ENCODE measurements at regions not wholly inside any gene's neighbourhood (a gene's known extent, or its start where the extent isn't known, plus 50 kb on each side); places are given as distances from the start of the nearest gene placed in this dataset.

- in situ Hi-C loops (cut with MboI; ENCODE audit: low sequenced_read_pairs): no loop called here
- Histone ChIP-seq H3K4me1 (no peaks in the 10 kb centered on the region), H3K36me3 (replicated peaks) (no peaks in the 10 kb centered on the region), H3K9me3 (no peaks in the 10 kb centered on the region), H3K4me3 (no peak overlapping the region), H3K27me3 (ENCODE audit: low read depth) (peaks cover 2% of the 10 kb centered on the region; the same call in 1 of the 2 replicates)
- DNase-seq (ENCODE audit: low spot score in 2 of 2): no peak
These were observed 78.6 kb upstream of the CSF3R start for GRCh38 chr1:36561361-36561724.

- no peak overlapping the region for H3K4me3 ChIP-seq
- in situ Hi-C loops (cut with MboI; ENCODE audit: low sequenced_read_pairs): no loop called here
- no peak for DNase-seq (ENCODE audit: low spot score in 2 of 2)
- H3K36me3 ChIP-seq (replicated peaks): no peaks in the 10 kb centered on the region
- H3K4me1 ChIP-seq: no peaks in the 10 kb centered on the region
- H3K27me3 ChIP-seq (ENCODE audit: low read depth): peaks cover 4% of the 10 kb centered on the region; the same call in 1 of the 2 replicates
- H3K9me3 ChIP-seq: no peaks in the 10 kb centered on the region
These were observed 78.1 kb upstream of the CSF3R start for GRCh38 chr1:36560621-36561360.

GRCh38 chr1:36560177-36560576 lies 77.5 kb upstream of the CSF3R start:
- no peak for DNase-seq (ENCODE audit: low spot score in 2 of 2)
- H3K27me3 ChIP-seq (ENCODE audit: low read depth): peaks cover 5% of the 10 kb centered on the region; the same call in 1 of the 2 replicates
- H3K36me3 ChIP-seq (replicated peaks): no peaks in the 10 kb centered on the region
- H3K4me1 ChIP-seq: no peaks in the 10 kb centered on the region
- H3K4me3 ChIP-seq: no peak overlapping the region
- in situ Hi-C loops (cut with MboI; ENCODE audit: low sequenced_read_pairs): no loop called here
- H3K9me3 ChIP-seq: no peaks in the 10 kb centered on the region

- no peaks in the 10 kb centered on the region for H3K4me1 ChIP-seq
- in situ Hi-C loops (cut with MboI; ENCODE audit: low sequenced_read_pairs): no loop called here
- H3K4me3 ChIP-seq: no peak overlapping the region
- DNase-seq (ENCODE audit: low spot score in 2 of 2): no peak
- H3K27me3 ChIP-seq (ENCODE audit: low read depth): peaks cover 5% of the 10 kb centered on the region
- no peaks in the 10 kb centered on the region for H3K36me3 ChIP-seq (replicated peaks)
- H3K9me3 ChIP-seq: no peaks in the 10 kb centered on the region
These were observed 76.3 kb upstream of the CSF3R start for GRCh38 chr1:36559061-36559460.

- in situ Hi-C loops (cut with MboI; ENCODE audit: low sequenced_read_pairs): no loop called here
These were observed 74.6 kb upstream of the CSF3R start for GRCh38 chr1:36557041-36558000.

GRCh38 chr1:36555041-36555440 lies 72.3 kb upstream of the CSF3R start:
- no peaks in the 10 kb centered on the region for H3K4me1 ChIP-seq
- peaks cover 29% of the 10 kb centered on the region for H3K27me3 ChIP-seq (ENCODE audit: low read depth)
- H3K4me3 ChIP-seq: no peak overlapping the region
- in situ Hi-C loops (cut with MboI; ENCODE audit: low sequenced_read_pairs): no loop called here
- DNase-seq (ENCODE audit: low spot score in 2 of 2): no peak
- no peaks in the 10 kb centered on the region for H3K36me3 ChIP-seq (replicated peaks)
- no peaks in the 10 kb centered on the region for H3K9me3 ChIP-seq

More at GRCh38 chr1:36557041-36558000, 74.6 kb upstream of the CSF3R start:
- Histone ChIP-seq H3K4me3 (no peak overlapping the region), H3K27me3 (ENCODE audit: low read depth) (peaks cover 10% of the 10 kb centered on the region), H3K36me3 (replicated peaks) (no peaks in the 10 kb centered on the region), H3K9me3 (no peaks in the 10 kb centered on the region), H3K4me1 (no peaks in the 10 kb centered on the region)
- DNase-seq (ENCODE audit: low spot score in 2 of 2): no peak

- H3K4me3 ChIP-seq: no peak overlapping the region
- DNase-seq (ENCODE audit: low spot score in 2 of 2): no peak
- no peaks in the 10 kb centered on the region for H3K36me3 ChIP-seq (replicated peaks)
- H3K9me3 ChIP-seq: no peaks in the 10 kb centered on the region
- in situ Hi-C loops (cut with MboI; ENCODE audit: low sequenced_read_pairs): no loop called here
- H3K4me1 ChIP-seq: no peaks in the 10 kb centered on the region
- H3K27me3 ChIP-seq (ENCODE audit: low read depth): peaks cover 29% of the 10 kb centered on the region
These were observed 71.6 kb upstream of the CSF3R start for GRCh38 chr1:36554323-36554628.

GRCh38 chr1:36553591-36554322 lies 71.0 kb upstream of the CSF3R start:
- Histone ChIP-seq H3K4me1 (no peaks in the 10 kb centered on the region), H3K9me3 (no peaks in the 10 kb centered on the region), H3K4me3 (no peak overlapping the region), H3K27me3 (ENCODE audit: low read depth) (peaks cover 29% of the 10 kb centered on the region), H3K36me3 (replicated peaks) (no peaks in the 10 kb centered on the region)
- peak; percentile 51 to 88 for DNase-seq (ENCODE audit: low spot score in 2 of 2)
- in situ Hi-C loops (cut with MboI; ENCODE audit: low sequenced_read_pairs): no loop called here

GRCh38 chr1:36542962-36543515 lies 60.3 kb upstream of the CSF3R start:
- H3K36me3 ChIP-seq (replicated peaks): no peaks in the 10 kb centered on the region
- H3K4me1 ChIP-seq: no peaks in the 10 kb centered on the region
- H3K27me3 ChIP-seq (ENCODE audit: low read depth): peaks cover 21% of the 10 kb centered on the region
- H3K9me3 ChIP-seq: no peaks in the 10 kb centered on the region
- peak; percentile 16 to 34 for DNase-seq (ENCODE audit: low spot score in 2 of 2)
- in situ Hi-C loops (cut with MboI; ENCODE audit: low sequenced_read_pairs): no loop called here
- no peak overlapping the region for H3K4me3 ChIP-seq

GRCh38 chr1:36542024-36542961 lies 59.6 kb upstream of the CSF3R start:
- in situ Hi-C loops (cut with MboI; ENCODE audit: low sequenced_read_pairs): no loop called here
- Histone ChIP-seq H3K9me3 (no peaks in the 10 kb centered on the region), H3K36me3 (replicated peaks) (no peaks in the 10 kb centered on the region), H3K4me3 (no peak overlapping the region), H3K27me3 (ENCODE audit: low read depth) (peaks cover 27% of the 10 kb centered on the region), H3K4me1 (no peaks in the 10 kb centered on the region)
- peak in 1 of 2 experiments; percentile 4 for DNase-seq (ENCODE audit: low spot score in 2 of 2)

- in situ Hi-C loops (cut with MboI; ENCODE audit: low sequenced_read_pairs): no loop called here
- peaks cover 29% of the 10 kb centered on the region; the same call in 1 of the 2 replicates for H3K27me3 ChIP-seq (ENCODE audit: low read depth)
- peak in 1 of 2 experiments; percentile 2 for DNase-seq (ENCODE audit: low spot score in 2 of 2)
These were observed 57.3 kb upstream of the CSF3R start for GRCh38 chr1:36540056-36540455.

GRCh38 chr1:36539526-36539925 lies 56.8 kb upstream of the CSF3R start:
- Histone ChIP-seq H3K9me3 (no peaks in the 10 kb centered on the region), H3K36me3 (replicated peaks) (no peaks in the 10 kb centered on the region), H3K4me3 (no peak overlapping the region), H3K27me3 (ENCODE audit: low read depth) (peaks cover 31% of the 10 kb centered on the region; the same call in 1 of the 2 replicates), H3K4me1 (no peaks in the 10 kb centered on the region)
- DNase-seq (ENCODE audit: low spot score in 2 of 2): peak in 1 of 2 experiments; percentile 1
- in situ Hi-C loops (cut with MboI; ENCODE audit: low sequenced_read_pairs): no loop called here

More at GRCh38 chr1:36540056-36540455, 57.3 kb upstream of the CSF3R start:
- no peaks in the 10 kb centered on the region for H3K36me3 ChIP-seq (replicated peaks)
- H3K9me3 ChIP-seq: no peaks in the 10 kb centered on the region
- no peak overlapping the region for H3K4me3 ChIP-seq
- H3K4me1 ChIP-seq: no peaks in the 10 kb centered on the region

Data from HAP-1 (cell line).